K562 (cell line): ENCODE measurements at regions not wholly inside any gene's neighbourhood (a gene's known extent, or its start where the extent isn't known, plus 50 kb on each side); places are given as distances from the start of the nearest gene placed in this dataset.

Experiments used
- ATAC-seq: fragments of 200-7000 bp; cut with Tn5 transposase; 3 replicates; pipeline ENCODE4 v1.9.1; 2020; ENCODE audit warnings: moderate library complexity
- BruUV-seq: library from RNA; stranded (reverse); fragments of 400-500 nt; replicated peaks from 2 replicates; lab custom pipeline; 2021; lab: Mats Ljungman, UMichigan
- CTCF ChIA-PET: fragments of 300-600 bp; formaldehyde crosslinking; extraction: SDS; loops from one replicate; lab custom pipeline; 2021; ENCODE audit warnings: low intra/inter-chr PET ratio; lab: Yijun Ruan, JAX
- POLR2A ChIA-PET: fragments of 300-600, 350-650 bp; sonication (Branson Sonifier 250); formaldehyde crosslinking; extraction: SDS; loops from one replicate; lab custom pipeline; 2021; ENCODE audit warnings: antibody characterized with exemption, inconsistent platforms; lab: Yijun Ruan, JAX
- DNase-seq, 4 experiments: peaks; one replicate each; pipeline versions ENCODE4 v3.0.0 to v3.0.0-alpha.2; 2011 to 2018; ENCODE audit warnings: low spot score in 3 of 4, mixed read lengths in 3 of 4; ENCODE audit errors: extremely low read depth in 1 of 4
- FAIRE-seq: peaks from 2 replicates; lab custom pipeline; 2011; peaks lifted over from hg19 to GRCh38; lab: Jason Lieb, UNC
- H2AFZ ChIP-seq: 2 replicates; pipeline ENCODE4 v1.6.0; 2011; ENCODE audit warnings: low read depth, low read length, control low read depth, inconsistent platforms
- H3K27ac ChIP-seq: fragments of 200-600 bp; 3 replicates; pipeline ENCODE4 v1.8.0; 2011; ENCODE audit warnings: low read depth, mild to moderate bottlenecking, control low read depth, inconsistent platforms, low read length, moderate library complexity, mixed read lengths; ENCODE audit errors: extremely low read depth
- H3K27me3 ChIP-seq, 2 experiments: fragments of 300-600 bp in 1 of 2; 2 replicates in 1 of 2; 3 replicates in 1 of 2; pipeline versions ENCODE4 v1.6.0 to v1.8.0; 2011; ENCODE audit warnings: inconsistent platforms in 2 of 2, low read length in 2 of 2, mild to moderate bottlenecking in 1 of 2, mixed read lengths in 1 of 2, moderate library complexity in 1 of 2; ENCODE audit not compliant: control insufficient read depth in 2 of 2, insufficient read depth in 2 of 2
- H3K36me3 ChIP-seq: fragments of 300-600 bp; 3 replicates; pipeline ENCODE4 v1.8.0; 2011; ENCODE audit warnings: mild to moderate bottlenecking, low read length, inconsistent platforms; ENCODE audit not compliant: control insufficient read depth, insufficient read depth
- H3K4me1 ChIP-seq, 2 experiments: fragments of 200-600 bp in 1 of 2; replicated peaks in 1 of 2; 2 replicates in 1 of 2; 3 replicates in 1 of 2; pipeline versions ENCODE4 v1.5.1 to v1.8.0; 2011; ENCODE audit warnings: inconsistent platforms in 2 of 2, low read length in 2 of 2, mild to moderate bottlenecking in 1 of 2, mixed read lengths in 1 of 2, moderate library complexity in 1 of 2; ENCODE audit not compliant: control insufficient read depth in 2 of 2, insufficient read depth in 2 of 2
- H3K4me2 ChIP-seq: 2 replicates; pipeline ENCODE4 v1.6.1; 2011; ENCODE audit warnings: low read length, control low read depth, inconsistent platforms, mixed read lengths; ENCODE audit not compliant: insufficient read depth
- H3K4me3 ChIP-seq: fragments of 200-600 bp; sonication (generic), shearing (Covaris generic); 2 replicates; pipeline ENCODE4 v1.5.1; 2016; ENCODE audit warnings: control low read depth, inconsistent platforms
- H3K79me2 ChIP-seq: fragments of 200-600 bp; 3 replicates; pipeline ENCODE4 v1.8.0; 2011; ENCODE audit warnings: low read length, inconsistent platforms; ENCODE audit not compliant: control insufficient read depth, insufficient read depth
- H3K9ac ChIP-seq, 2 experiments: 2 replicates each; pipeline versions ENCODE4 v1.6.0 to v1.6.1; 2011; ENCODE audit warnings: low read depth in 2 of 2, low read length in 2 of 2, control low read depth in 1 of 2, inconsistent platforms in 1 of 2, mild to moderate bottlenecking in 1 of 2, mixed read lengths in 1 of 2; ENCODE audit not compliant: insufficient read depth in 1 of 2
- H3K9me1 ChIP-seq: one replicate; pipeline ENCODE4 v1.6.0; 2011; ENCODE audit warnings: inconsistent platforms, mild to moderate bottlenecking, low read length, moderate library complexity; ENCODE audit not compliant: control insufficient read depth, insufficient read depth
- H3K9me3 ChIP-seq: replicated peaks from 2 replicates; pipeline ENCODE4 v1.5.1; 2011; ENCODE audit warnings: low read depth, low read length, inconsistent platforms; ENCODE audit not compliant: control insufficient read depth, insufficient read depth
- H4K20me1 ChIP-seq: replicated peaks from 2 replicates; pipeline ENCODE4 v1.6.1; 2011; ENCODE audit warnings: low read length, inconsistent platforms, mixed read lengths; ENCODE audit not compliant: control insufficient read depth, insufficient read depth
- ARID1B ChIP-seq: fragments of 450-650 bp; IDR thresholded peaks from 2 replicates; pipeline ENCODE4 v1.6.1; 2016; ENCODE audit warnings: antibody characterized with exemption, mild to moderate bottlenecking, inconsistent platforms
- LCOR ChIP-seq: sonication (generic); formaldehyde crosslinking; IDR thresholded peaks from 2 replicates; pipeline ENCODE4 v1.8.0; 2022; ENCODE audit warnings: mild to moderate bottlenecking, missing genetic modification reagents
- NFE2L1 ChIP-seq: fragments of 450-650 bp; IDR thresholded peaks from 2 replicates; pipeline ENCODE4 v1.6.1; 2016; ENCODE audit warnings: missing genetic modification characterization, low read depth, mild to moderate bottlenecking, missing compliant biosample characterization, moderate library complexity, borderline replicate concordance
- POLR2AphosphoS2 ChIP-seq: IDR thresholded peaks from 2 replicates; pipeline ENCODE4 v1.6.1; 2012; ENCODE audit warnings: low read length, improper control_type of control experiment
- PYGO2 ChIP-seq: fragments of 450-650 bp; IDR thresholded peaks from 2 replicates; pipeline ENCODE4 v1.6.1; 2016; ENCODE audit warnings: mild to moderate bottlenecking, missing genetic modification characterization, moderate library complexity, missing compliant biosample characterization
- RBBP5 ChIP-seq: fragments of 200-600 bp; sonication (generic); IDR thresholded peaks from 2 replicates; pipeline ENCODE4 v1.6.1; 2012; ENCODE audit warnings: borderline replicate concordance, mild to moderate bottlenecking, low read length, control low read depth, inconsistent platforms; ENCODE audit not compliant: insufficient read depth, poor library complexity, severe bottlenecking
- RCOR1 ChIP-seq, 2 experiments: IDR thresholded peaks; 2 replicates each; pipeline ENCODE4 v1.6.1; 2012; ENCODE audit warnings: low read depth in 2 of 2, low read length in 2 of 2, borderline replicate concordance in 1 of 2, improper control_type of control experiment in 1 of 2
- TFE3 ChIP-seq: fragments of 450-650 bp; formaldehyde crosslinking; IDR thresholded peaks from 2 replicates; pipeline ENCODE4 v1.4.0; 2020; ENCODE audit warnings: mild to moderate bottlenecking, mixed read lengths
- WHSC1 ChIP-seq: IDR thresholded peaks from one replicate; pipeline ENCODE4 v1.6.1; 2012; ENCODE audit warnings: low read length, control low read depth, inconsistent platforms
- XRCC5 ChIP-seq: fragments of 200-400 bp; formaldehyde crosslinking; IDR thresholded peaks from 2 replicates; pipeline ENCODE4 v1.6.1; 2017; ENCODE audit warnings: low read depth, mild to moderate bottlenecking, low read length
- ZBTB17 ChIP-seq: fragments of 450-650 bp; formaldehyde crosslinking; IDR thresholded peaks from 2 replicates; pipeline ENCODE4 v1.4.0; 2020; ENCODE audit warnings: mild to moderate bottlenecking
- ZBTB34 ChIP-seq: fragments of 250-450 bp; sonication (Bioruptor Pico); IDR thresholded peaks from 2 replicates; pipeline ENCODE4 v1.8.0; 2021; ENCODE audit warnings: mild to moderate bottlenecking, moderate library complexity
- ZFP30 ChIP-seq: fragments of 250-450 bp; sonication (Bioruptor Pico); IDR thresholded peaks from 2 replicates; pipeline ENCODE4 v1.8.0; 2022; ENCODE audit warnings: moderate library complexity, mild to moderate bottlenecking, inconsistent platforms, borderline replicate concordance
- ZKSCAN3 ChIP-seq: fragments of 250-450 bp; sonication (Bioruptor Pico); IDR thresholded peaks from 2 replicates; pipeline ENCODE4 v1.4.0; 2020
- ZNF184 ChIP-seq: sonication (generic); formaldehyde crosslinking; IDR thresholded peaks from 2 replicates; pipeline ENCODE4 v1.5.0; 2020; ENCODE audit warnings: missing genetic modification reagents
- ZNF232 ChIP-seq: sonication (generic); formaldehyde crosslinking; IDR thresholded peaks from 2 replicates; pipeline ENCODE4 v1.8.0; 2022; ENCODE audit warnings: mild to moderate bottlenecking, missing genetic modification reagents
- ZNF347 ChIP-seq: fragments of 450-650 bp; formaldehyde crosslinking; IDR thresholded peaks from 2 replicates; pipeline ENCODE4 v1.4.0; 2020; ENCODE audit warnings: low read depth, mild to moderate bottlenecking, moderate library complexity
- ZNF586 ChIP-seq: fragments of 450-650 bp; formaldehyde crosslinking; conservative IDR thresholded peaks from 2 replicates; pipeline ENCODE4 v1.4.0; 2020; ENCODE audit warnings: mild to moderate bottlenecking, moderate library complexity
- ZNF785 ChIP-seq: fragments of 250-450 bp; sonication (Bioruptor Pico); IDR thresholded peaks from 2 replicates; pipeline ENCODE4 v1.4.0; 2020; ENCODE audit warnings: mild to moderate bottlenecking
- in situ Hi-C: fragments of 300-500 bp; cut with MboI; formaldehyde crosslinking; loops from 4 replicates; pipeline ENCODE4 v1.15.0; 2018; ENCODE audit warnings: inconsistent platforms, mixed read lengths
- intact Hi-C: fragments of 100-400 bp; cut with micrococcal nuclease; formaldehyde crosslinking; loops from 2 replicates; pipeline ENCODE4 v1.14.2; 2022
- TF ChIP-seq, protein P1 (sequence below): IDR thresholded peaks from 2 replicates; pipeline ENCODE4 v1.6.1; 2011; ENCODE audit not compliant: insufficient read length; ENCODE audit errors: extremely low read depth

- TF ChIP-seq TFE3 (CRISPR knock-in tag) = no peak
- no peak for TF ChIP-seq ZNF347 (CRISPR knock-in tag)
- no peak for TF ChIP-seq XRCC5
- TF ChIP-seq ZNF785 = no peak
- TF ChIP-seq ZBTB34 (CRISPR knock-in tag) = no peak
- TF ChIP-seq PYGO2 (tag) = no peak
- no peak for TF ChIP-seq ZBTB17 (CRISPR knock-in tag)
- TF ChIP-seq ZKSCAN3 (CRISPR knock-in tag) = no peak
Measured at GRCh38 chr14:84991021-84991420, 538.9 kb upstream of the FLRT2 start (continued).

GRCh38 chr14:84998216-84998615 lies 531.7 kb upstream of the FLRT2 start:
- intact Hi-C loops (no loop called here), in situ Hi-C loops (no loop called here)
- Histone ChIP-seq H3K9me1 (no peaks in the 10 kb centered on the region), H3K27ac (no peak overlapping the region), H2AFZ (no peak overlapping the region), H3K36me3 (no peaks in the 10 kb centered on the region), H3K4me2 (no peak overlapping the region), H3K4me3 (no peak overlapping the region), H3K27me3 (no peaks in the 10 kb centered on the region), H3K9me3 (no peaks in the 10 kb centered on the region), H3K9ac (no peak overlapping the region), H3K79me2 (no peaks in the 10 kb centered on the region), H3K4me1 (no peaks in the 10 kb centered on the region), H4K20me1 (no peaks in the 10 kb centered on the region)
- FAIRE-seq = no peak
- CTCF ChIA-PET = no interaction called here
- no TSS peak for BruUV-seq
- POLR2A ChIA-PET = no interaction called here
- ATAC-seq = no peak
- DNase-seq = no peak
- TF ChIP-seq LCOR (CRISPR knock-in tag) = no peak
- no peak for TF ChIP-seq NFE2L1
- no peak for TF ChIP-seq ZNF232 (CRISPR knock-in tag)
- TF ChIP-seq RBBP5 = no peak
- TF ChIP-seq ZKSCAN3 (CRISPR knock-in tag) = no peak
- TF ChIP-seq, protein P1, sequence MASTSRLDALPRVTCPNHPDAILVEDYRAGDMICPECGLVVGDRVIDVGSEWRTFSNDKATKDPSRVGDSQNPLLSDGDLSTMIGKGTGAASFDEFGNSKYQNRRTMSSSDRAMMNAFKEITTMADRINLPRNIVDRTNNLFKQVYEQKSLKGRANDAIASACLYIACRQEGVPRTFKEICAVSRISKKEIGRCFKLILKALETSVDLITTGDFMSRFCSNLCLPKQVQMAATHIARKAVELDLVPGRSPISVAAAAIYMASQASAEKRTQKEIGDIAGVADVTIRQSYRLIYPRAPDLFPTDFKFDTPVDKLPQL = no peak
- TF ChIP-seq ZNF347 (CRISPR knock-in tag) = no peak
- TF ChIP-seq WHSC1 = no peak
- no peak for TF ChIP-seq ZNF184 (CRISPR knock-in tag)
- TF ChIP-seq POLR2AphosphoS2 = no peak
- no peak for TF ChIP-seq ZNF586 (CRISPR knock-in tag)
- no peak for TF ChIP-seq ZFP30
- TF ChIP-seq ARID1B = no peak
- TF ChIP-seq RCOR1 (IDR thresholded peaks at IDR 0.05; ENCODE audit: borderline replicate concordance in 1 of 2, low read depth in 2 of 2, low read length in 2 of 2) = no peak
